Stomach (tissue), 4 donors: ENCODE measurements at regions not wholly inside any gene's neighbourhood (a gene's known extent, or its start where the extent isn't known, plus 50 kb on each side); places are given as distances from the start of the nearest gene placed in this dataset.

Source experiments
- CTCF ChIP-seq, 7 experiments: fragments of 450-650 bp in 4 of 7; fragments of 200-600 bp in 3 of 7; sonication (generic) in 3 of 7; IDR thresholded peaks; one replicate each; pipeline ENCODE4 v1.5.1; 2016 to 2019; ENCODE audit warnings: antibody characterized with exemption in 7 of 7, control low read depth in 2 of 7, mild to moderate bottlenecking in 1 of 7
- EP300 ChIP-seq: sonication (generic); formaldehyde crosslinking; IDR thresholded peaks from one replicate; pipeline ENCODE4 v1.6.1; 2017; ENCODE audit warnings: antibody characterized with exemption
- POLR2A ChIP-seq, 4 donors: fragments of 450-650 bp; IDR thresholded peaks; one replicate each; pipeline ENCODE4 v1.6.1; 2016; ENCODE audit warnings: antibody characterized with exemption in 4 of 4, control low read depth in 2 of 4, mild to moderate bottlenecking in 1 of 4, moderate library complexity in 1 of 4
- POLR2AphosphoS5 ChIP-seq, 3 donors: sonication (generic); formaldehyde crosslinking; IDR thresholded peaks; one replicate each; pipeline ENCODE4 v1.6.1; 2016; ENCODE audit warnings: antibody characterized with exemption in 3 of 3

DNA sequence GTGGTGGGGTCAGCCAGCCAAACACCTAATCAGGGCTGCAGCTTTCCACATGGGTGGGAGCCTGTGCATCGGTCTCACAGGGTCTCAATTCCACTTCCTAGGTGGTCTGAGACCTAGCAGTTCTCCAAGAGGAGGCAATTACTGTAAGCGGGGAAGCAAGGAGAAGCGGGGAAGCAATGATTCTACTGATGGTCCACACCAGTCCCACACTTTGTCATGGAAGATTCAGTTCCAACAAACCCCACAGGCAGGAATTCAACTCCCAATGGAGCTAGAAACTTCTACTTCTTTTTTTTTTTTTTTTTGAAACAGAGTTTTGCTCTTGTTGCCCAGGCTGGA lies 158.7 kb upstream of the RAI14 start:
- TF ChIP-seq CTCF (IDR thresholded peaks at IDR 0.05) (no peak), POLR2A (IDR thresholded peaks at IDR 0.05) (no peak), EP300 (no peak), POLR2AphosphoS5 (IDR thresholded peaks at IDR 0.05) (no peak)
